ENCODE measurements at regions not wholly inside any gene's neighbourhood (a gene's known extent, or its start where the extent isn't known, plus 50 kb on each side); places are given as distances from the start of the nearest gene placed in this dataset.

- no peak for TF ChIP-seq CTCF (IDR thresholded peaks at IDR 0.05)
- no peak for TF ChIP-seq POLR2A (IDR thresholded peaks at IDR 0.05)
Observed at GRCh38 chr4:111921714-111922113, 223.5 kb upstream of the FAM241A start.
